GM21825 (cell line): ENCODE measurements at regions not wholly inside any gene's neighbourhood (a gene's known extent, or its start where the extent isn't known, plus 50 kb on each side); places are given as distances from the start of the nearest gene placed in this dataset.

ENCODE experiments used
- ATAC-seq: cut with Tn5 transposase; IDR thresholded peaks from one replicate; pipeline ENCODE4 v1.9.1; 2021; ENCODE audit warnings: mild to moderate bottlenecking, moderate library complexity; ENCODE audit not compliant: unreplicated experiment

DNA sequence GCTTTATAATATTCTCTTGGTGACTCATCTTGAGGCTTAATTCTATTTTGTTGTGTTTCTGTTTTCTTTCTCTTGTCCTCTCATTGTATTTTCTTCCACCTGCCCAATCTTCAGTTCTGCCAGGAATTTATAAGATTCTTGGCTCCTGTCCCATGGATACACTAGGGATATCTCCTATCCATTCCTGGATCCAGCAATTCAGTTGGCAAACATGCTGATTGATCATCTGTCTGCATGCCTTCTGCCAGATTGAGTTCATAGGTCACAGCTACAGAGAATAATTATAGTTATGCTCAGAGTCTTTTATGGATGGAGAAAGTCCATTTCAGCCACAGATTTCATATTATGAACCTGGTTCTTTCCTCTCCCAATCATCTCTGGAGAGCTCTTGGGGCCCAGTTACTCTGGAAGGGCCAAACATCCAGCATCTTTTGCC is 140.4 kb upstream of the MAGI2 start:
- no peak for ATAC-seq

DNA sequence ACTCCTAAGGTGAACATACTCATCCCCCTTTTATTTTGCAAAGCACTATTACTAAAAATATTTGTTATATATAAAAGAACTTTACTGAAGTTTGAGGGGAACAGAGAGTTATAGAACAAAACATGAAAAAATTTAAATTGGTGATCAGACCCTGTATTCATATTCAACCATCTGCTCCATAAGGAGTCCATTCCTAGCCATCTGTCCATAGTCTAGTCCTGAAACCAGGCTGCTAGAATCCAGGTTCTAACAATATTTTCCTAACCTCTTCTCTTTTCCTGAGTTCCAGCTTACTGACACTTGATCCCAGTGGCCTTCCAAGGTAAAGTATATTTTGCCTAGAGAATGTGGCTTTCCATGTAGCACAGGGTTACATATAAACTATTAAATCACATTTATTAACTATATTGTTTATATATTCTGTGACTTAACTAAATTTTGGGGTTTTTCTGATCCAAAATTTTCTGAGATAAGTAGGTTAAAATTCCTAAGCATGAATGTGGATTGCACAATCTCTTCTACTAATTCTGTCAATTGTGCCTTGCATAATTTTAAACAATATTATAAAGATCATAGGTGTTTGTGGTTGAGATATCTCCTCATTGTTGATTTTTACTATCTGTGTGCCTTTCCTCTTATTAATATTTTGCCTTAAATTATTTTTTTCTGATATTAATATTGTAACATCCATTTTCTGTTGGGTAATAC is 137.6 kb upstream of the MAGI2 start:
- ATAC-seq, result no peak

DNA sequence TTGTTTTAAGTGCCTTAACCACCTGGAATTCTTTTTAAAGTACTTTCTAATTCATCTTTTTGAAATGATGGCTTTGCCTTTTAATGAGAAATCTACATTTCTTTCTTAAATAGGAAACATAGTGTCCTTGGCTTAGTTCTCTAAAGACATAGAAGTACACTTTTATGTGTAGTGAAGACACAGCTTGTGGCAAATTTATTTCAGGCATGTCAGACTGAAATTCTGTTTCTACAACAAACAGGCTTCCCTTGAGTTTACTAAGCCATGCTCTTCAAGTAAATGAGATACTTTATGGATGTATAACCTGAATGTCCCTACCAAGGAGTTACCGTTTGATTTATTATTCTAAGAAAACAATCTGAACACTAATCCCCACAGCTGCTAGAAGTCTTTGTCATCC is 136.9 kb upstream of the MAGI2 start:
- ATAC-seq, result no peak

DNA sequence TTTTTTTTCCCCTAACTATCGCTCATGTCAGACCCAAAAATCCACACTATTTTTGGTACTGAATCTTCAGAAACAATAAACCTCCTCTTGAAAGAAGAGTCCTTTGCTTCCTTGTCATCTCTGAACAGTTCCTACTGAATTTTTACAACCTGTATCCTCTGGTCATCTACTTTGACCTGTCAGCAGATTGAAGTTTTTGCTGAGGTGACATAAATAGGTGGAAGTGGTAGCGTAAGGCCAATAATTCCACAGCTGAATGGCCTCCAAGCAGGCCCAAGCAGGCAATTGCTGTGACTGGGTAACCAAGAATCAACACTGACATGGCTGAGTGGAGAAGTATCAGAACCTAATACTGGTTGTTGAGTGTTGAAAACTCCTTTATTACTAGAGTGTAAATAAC is 117.4 kb upstream of the MAGI2 start:
- no peak for ATAC-seq

DNA sequence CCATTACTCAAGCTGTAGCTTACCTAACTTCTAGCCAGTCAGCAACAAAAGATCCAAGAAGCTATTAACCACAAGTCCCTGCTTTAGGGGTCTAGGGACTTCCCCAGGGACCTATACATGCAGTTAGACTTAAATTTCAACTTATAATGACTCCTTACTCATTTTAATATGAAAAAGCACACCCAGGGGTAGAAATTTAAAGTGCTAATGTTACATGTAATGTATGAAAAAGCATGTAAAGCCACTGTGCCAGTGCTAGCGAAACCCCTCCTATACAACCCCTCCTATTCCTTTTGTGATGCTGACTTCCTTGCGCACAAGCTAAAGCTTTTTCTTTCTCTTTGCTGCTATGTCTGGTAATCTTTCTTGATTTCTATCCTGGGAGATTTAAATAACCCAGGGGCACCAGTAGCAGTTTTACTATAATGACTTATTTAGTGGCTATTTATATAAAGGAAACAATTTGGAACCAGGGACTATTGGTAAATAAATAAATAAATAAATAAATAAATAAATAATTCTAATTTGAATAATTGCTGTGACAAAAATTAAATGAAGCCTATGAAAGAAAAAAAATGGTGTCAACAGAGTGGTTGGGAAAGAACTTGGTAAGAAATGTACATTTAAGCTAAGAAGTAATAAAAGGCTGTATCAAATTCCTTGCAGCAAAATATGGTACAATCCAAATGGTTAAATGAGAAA is 110.5 kb upstream of the MAGI2 start:
- ATAC-seq, result no peak

DNA sequence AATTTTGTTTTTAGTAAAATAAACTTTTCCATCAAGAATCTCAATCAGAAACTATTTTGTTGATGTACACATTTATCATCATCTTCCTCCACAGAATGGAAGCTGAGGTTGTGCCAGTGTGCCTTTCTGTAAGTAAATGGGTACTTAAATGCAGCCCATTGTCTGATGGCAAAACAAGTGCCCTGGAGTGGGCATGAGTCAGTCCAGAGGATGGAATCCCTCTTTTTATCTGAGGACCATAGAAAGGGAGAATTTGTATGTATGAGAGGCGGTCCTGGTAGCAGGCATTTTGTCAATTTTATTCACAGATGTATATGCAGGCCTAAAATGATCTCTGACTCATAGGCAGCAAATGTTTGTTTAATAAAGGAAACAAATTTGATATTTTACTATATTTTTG is 102.1 kb upstream of the MAGI2 start:
- no peak for ATAC-seq

DNA sequence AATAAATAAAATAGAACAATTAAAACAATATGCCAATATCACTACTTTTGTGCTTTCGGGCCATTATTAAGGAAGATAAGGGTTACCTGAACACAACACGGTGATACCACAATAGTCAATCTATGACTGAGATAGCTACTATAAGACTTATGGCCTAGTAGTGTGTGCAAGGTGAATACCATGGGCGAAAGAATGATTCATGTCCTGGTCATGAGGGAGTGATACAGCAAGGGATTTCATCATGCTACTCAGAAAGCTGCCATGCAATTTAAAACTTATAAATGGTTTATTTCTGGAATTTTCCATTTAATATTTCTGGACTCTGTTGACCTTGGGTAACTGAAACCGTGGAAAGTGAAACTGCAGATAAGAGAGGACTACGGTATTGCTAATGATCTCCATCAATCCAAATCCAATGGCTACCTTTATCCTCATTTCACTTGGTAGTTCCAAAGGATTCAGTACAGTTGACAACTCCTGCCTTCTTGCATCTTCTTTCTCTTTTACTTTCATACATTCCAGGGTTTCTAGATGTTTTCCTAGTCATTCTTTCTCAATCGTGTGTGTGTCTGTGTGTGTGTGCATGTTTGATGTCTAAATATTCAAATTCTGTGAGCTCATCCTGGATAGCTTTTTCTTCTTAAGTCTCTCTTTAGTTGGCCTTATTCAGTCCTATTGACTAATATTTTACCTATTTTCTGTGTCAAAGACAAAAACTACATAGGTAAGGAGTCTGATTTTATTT is 100.5 kb upstream of the MAGI2 start:
- no peak for ATAC-seq

DNA sequence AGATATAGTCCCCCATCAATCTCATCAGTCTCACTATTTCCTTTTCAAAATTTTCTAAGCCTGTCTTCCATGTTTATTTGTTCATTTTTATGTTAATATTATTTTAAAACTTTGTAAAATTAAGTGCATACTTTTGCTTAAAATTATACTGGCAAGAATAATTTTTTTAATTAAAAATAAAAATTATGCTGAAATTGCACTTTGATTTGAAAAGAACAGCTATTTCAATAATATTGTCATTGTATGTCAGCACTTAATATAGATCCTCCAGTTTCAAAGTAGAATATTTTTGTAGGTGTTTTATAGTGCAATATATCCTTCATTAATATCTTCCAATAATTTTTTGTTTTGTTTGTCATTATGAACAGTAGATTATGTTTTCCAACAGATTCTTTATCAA is 99.0 kb upstream of the MAGI2 start:
- no peak for ATAC-seq

DNA sequence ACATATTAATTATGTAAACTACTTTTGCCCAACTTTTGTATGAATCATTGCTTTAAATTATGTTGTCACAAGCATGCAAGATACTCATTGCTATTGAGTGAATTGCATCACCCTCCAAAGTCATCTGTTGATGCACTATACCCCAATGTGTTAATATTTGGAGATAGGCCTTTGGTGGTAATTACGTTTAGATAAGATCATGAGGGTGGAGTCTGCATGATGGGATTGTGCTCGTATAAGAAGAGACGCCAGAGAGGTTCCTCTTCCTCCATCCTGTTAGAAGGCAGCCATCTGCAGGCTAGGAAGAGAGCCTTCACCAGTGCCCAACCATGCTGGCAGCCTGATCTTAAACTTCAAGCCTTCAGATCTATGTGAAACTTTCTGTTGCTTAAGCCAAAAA is 95.3 kb upstream of the MAGI2 start:
- ATAC-seq, result no peak

DNA sequence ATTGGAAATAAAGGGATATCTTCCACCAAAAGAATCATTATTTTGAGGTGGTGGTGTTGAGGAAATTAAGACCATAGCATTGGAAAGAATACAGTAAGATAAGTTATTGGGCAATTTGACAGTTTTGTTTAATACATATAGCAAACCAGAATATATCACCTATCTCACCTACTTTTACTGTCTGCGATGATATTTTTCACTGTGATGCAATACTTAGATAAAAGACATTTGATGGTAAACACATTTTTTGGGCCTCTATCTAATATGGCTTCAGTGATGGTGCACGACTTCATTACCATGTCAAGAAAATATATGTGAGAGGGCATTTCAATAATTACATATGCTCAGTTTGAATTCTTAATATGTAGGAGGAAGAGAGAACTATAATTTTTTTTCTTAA is 93.7 kb upstream of the MAGI2 start:
- no peak for ATAC-seq

DNA sequence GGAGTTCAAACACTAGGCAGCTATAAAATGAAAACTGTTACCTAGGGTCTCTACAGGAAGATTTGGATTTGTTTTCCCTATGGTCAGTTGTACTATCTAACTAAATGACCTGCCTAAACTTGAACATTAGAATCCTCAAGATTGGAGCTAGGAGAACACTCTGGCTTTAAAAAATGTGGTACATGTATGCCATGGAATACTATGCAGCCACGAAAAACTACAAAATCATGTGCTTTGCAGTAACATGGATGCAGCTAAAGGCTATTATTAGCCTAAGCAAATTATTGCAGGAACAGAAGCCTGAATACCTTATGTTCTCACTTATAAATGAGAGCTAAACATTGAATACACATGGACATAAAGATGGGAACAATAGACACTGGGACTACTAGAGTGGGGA is 87.1 kb upstream of the MAGI2 start:
- ATAC-seq, result no peak

DNA sequence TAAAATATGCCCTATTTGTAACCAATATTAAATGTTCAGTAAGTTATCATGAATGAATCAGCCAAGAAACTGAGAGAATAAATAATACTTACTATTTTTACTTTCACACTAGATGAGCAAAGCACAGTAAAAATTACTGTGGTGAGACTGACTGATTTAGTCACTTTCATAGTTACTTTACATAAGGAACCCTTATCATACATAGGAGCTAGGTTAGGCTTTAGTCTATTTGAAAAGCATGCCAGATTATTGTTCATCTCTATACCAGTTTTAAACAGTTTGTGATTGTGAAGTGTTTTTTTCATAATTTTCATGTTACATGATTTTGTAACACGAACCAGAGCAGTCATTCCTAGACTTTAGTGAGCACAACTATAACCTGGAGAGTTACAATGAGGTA is 80.7 kb upstream of the MAGI2 start:
- no peak for ATAC-seq

DNA sequence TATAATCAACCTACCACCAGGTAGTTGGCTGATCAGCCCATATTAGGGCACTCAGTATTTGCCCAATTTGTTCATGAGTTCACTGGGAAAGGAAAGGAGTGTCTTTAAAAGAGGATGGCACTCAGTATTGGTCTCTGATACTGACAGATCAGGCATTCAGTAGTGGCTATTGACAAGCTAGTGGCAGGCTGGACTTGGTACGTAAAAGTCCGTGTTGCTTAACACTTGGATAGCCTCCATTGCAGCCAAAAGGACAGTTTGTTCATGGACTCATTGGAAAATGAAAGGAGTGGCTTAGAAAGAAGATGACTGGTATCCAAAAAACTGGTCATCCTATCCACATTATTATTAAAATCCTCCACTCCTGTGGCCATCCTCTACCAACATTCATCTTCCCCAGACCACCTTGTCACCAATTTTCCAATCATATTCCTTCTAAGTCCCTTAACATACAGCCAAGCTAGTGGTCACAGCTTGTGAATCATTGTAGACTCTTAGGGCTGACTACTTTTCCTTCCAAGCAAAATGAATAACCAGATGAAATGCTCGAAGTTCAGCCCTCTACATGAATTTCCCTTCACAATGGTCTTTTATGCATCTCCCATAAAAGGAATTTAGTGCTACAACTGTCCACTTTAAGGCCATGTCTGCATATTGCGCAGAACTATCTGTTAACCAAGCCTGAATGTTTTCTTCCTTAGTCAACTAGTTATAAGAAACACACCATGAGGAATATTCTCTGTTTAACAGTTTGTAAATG is 78.6 kb upstream of the MAGI2 start:
- ATAC-seq, result no peak

DNA sequence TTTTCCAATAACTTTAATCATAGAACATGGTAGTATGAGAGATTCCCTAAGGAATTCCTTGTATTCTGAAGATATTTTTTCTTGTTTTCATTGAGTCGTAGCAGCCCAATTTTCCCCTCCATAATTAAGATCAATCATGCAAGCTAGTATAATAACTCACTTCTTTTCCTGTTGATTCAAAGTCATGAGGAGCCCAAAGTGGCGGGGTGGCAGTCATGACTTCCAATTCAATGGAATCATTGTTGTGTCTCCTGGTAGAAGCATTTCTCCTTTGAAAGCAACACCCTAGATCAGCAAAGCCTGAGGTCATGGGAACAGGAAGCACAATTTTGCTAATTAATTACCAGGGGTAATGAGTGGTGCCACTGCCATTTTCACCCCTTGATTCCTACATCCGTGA is 77.6 kb upstream of the MAGI2 start:
- no peak for ATAC-seq

DNA sequence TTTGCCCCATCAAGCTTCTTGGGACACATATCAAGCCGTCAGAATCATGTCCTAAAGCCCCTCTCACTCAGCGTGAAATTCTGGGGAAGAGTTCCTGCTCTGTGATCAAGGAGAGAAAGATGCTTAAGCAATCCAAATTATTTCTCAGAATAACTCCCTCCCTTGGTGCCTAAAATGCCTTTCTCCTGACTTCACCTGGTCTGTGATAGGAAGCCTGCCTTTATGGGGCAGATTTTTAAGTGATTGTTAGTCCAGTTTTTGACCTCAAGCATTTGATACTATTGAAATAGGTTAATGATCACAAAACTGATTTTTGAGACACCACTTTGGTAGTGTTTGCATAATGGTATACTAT is 76.4 kb upstream of the MAGI2 start:
- no peak for ATAC-seq

DNA sequence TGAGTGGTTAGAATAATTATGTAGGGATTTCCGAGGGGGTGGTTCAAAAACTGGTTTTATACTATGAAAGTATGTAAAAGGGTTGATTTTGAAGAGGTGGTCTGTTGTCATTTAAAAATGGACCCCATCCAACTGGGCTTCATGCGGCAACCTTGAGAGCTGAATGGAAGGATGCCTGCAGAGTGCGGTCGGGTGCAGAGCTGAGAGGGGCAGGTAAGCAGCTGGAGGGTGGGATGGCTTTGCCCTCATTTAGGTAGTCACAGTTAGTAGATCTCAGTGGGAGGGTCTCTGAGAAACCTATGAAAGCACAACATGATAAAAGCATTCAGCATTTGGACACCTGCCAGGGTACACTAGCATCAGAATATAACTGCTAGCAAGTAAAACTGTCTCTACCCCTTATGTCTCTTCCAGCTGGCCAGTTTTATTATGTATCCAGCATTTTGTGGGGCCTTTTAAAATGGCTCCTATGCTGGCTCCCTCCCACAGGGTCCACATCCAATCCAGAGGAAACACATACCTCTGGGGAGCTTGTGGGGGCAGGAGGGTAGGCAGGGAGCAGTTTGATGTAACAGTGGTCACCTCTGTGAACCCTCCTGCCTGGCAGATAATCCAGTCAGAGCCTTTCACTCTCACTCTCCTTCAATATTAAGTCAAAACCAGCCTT is 75.9 kb upstream of the MAGI2 start:
- no peak for ATAC-seq

DNA sequence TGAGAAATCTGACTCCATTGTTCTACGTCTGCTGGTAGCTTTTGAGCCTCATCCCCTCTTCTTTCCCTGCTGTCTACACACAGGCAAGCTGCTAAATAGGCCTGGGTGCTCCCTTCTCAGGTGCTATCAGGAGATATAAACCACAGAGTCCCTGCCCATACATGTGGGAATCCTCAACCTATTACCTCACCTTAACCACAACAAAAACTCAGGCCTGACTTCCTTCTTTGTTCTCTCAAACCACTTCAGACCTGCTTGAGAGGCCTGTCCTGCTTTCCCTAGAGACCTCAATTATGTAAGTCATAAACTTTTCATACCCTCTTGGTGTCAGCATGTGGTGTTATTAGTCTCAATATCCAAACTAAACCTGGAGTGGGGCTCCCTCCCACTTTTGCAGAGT is 75.0 kb upstream of the MAGI2 start:
- ATAC-seq, result no peak

DNA sequence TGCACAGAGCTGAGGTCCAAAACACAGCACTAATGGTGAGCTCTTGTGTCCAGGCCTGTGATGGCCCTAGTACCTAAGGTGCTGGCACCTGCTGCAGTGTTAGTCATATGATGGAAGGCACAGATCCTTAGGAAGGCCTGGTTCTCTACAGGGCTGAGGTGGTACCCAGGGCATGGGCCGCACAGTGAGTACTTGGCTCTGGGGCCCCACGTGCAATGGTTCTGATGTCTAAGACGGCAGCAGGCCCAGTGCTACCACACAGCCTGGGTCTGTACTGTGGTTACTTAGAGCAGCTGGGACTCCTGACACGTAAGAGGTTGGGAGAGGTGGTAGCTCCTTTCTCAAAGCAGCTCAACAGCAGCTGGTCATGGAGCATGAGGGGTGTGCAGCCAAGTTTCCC is 70.6 kb upstream of the MAGI2 start:
- ATAC-seq, result no peak

DNA sequence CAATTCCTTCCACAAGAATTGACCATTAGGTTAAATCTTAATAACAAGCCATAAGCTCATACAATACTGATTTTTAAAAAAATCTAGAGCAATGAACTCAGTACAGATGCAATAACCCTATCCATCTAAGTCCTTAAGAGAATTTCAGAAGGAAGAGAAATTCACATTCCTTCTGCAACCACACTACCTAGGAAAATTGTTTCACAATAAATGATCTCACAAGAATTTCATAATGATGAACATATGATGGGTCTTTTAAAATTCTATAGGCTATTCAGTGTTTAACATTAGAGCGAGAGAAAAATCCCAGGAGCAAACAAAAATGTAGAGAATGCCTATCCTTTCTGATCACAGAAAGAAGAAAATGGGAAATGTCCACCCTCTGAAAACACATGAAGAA is 70.0 kb upstream of the MAGI2 start:
- ATAC-seq, result no peak

DNA sequence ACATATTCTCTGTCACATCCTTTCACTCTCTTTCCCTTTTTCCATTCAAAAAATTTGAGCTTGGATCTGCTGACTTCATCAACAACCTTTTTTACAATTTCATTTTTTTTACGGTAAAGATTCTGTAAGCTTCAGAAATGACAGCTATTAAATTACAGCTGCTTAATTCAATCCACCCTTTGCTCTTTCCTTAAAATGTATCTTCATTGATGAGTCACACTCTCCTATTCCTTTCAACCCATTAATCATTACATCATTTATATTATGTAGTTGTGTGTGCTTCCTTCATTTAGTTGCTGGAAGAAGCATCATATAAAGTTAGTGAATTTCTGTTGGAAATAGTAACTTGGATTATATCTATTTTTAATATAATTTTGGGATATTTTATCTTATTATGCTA is 67.1 kb upstream of the MAGI2 start:
- no peak for ATAC-seq

DNA sequence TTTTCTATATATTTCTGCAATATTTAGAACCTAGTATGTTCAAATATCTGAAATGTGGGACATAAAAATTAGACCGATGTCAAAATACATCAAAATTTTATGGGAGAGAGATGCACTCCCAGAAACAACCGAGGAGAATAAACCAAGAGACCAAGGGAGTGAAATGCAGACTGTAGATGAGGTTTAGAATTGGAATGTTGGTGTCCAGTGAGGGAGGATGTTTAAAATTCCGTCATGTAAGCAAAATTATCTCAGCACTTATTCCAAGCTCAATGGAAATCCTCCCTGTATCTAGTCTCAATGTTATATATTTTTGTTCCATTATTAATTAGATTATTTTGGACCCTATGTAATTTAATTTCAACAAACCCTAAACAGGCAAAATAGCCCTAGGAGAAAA is 61.9 kb upstream of the MAGI2 start:
- no peak for ATAC-seq
